IMR-90 (cell line): ENCODE measurements at regions not wholly inside any gene's neighbourhood (a gene's known extent, or its start where the extent isn't known, plus 50 kb on each side); places are given as distances from the start of the nearest gene placed in this dataset.

Experiments
- ATAC-seq: fragments of 200-7000 bp; cut with Tn5 transposase; 2 replicates; pipeline ENCODE4 v1.9.1; 2020; ENCODE audit warnings: low read depth, mild to moderate bottlenecking, moderate library complexity
- BruUV-seq: library from RNA; stranded (reverse); fragments of 400-500 nt; replicated peaks from 2 replicates; lab custom pipeline; 2021; lab: Mats Ljungman, UMichigan
- CTCF ChIA-PET: fragments of 300-600 bp; formaldehyde crosslinking; extraction: SDS; loops from one replicate; lab custom pipeline; 2021; ENCODE audit warnings: antibody characterized with exemption; lab: Yijun Ruan, JAX
- POLR2A ChIA-PET: fragments of 300-600 bp; sonication (Branson Sonifier 250); formaldehyde crosslinking; loops from one replicate; lab custom pipeline; 2022; ENCODE audit warnings: antibody characterized with exemption; ENCODE audit not compliant: unreplicated experiment; lab: Charles Lee
- DNase-seq: peaks from one replicate; pipeline ENCODE4 v3.0.0; 2013
- H2AFZ ChIP-seq: replicated peaks from 2 replicates; pipeline ENCODE3; 2013; ENCODE audit warnings: low read length, mild to moderate bottlenecking; ENCODE audit not compliant: poor library complexity
- H2AK5ac ChIP-seq: 2 replicates; pipeline ENCODE4 v1.6.1; 2013; ENCODE audit warnings: low read depth, low read length, inconsistent platforms
- H2AK9ac ChIP-seq: replicated peaks from 2 replicates; pipeline ENCODE3; 2013; ENCODE audit warnings: mild to moderate bottlenecking, low read depth, low read length, moderate library complexity; ENCODE audit not compliant: poor library complexity
- H2BK120ac ChIP-seq: 2 replicates; pipeline ENCODE4 v1.6.1; 2013; ENCODE audit warnings: low read depth, low read length, inconsistent platforms
- H2BK15ac ChIP-seq: 3 replicates; pipeline ENCODE4 v1.6.1; 2013; ENCODE audit warnings: low read depth, low read length, inconsistent platforms
- H2BK20ac ChIP-seq: 2 replicates; pipeline ENCODE4 v1.6.1; 2013; ENCODE audit warnings: low read depth, mild to moderate bottlenecking, inconsistent platforms, low read length, moderate library complexity
- H2BK5ac ChIP-seq: 2 replicates; pipeline ENCODE4 v1.6.1; 2013; ENCODE audit warnings: mild to moderate bottlenecking, low read depth, low read length, inconsistent platforms; ENCODE audit not compliant: poor library complexity, severe bottlenecking
- H3K14ac ChIP-seq: replicated peaks from 2 replicates; pipeline ENCODE4 v1.6.1; 2013; ENCODE audit warnings: low read depth, low read length, inconsistent platforms
- H3K18ac ChIP-seq: 2 replicates; pipeline ENCODE4 v1.6.1; 2013; ENCODE audit warnings: low read depth, low read length, control low read depth
- H3K23ac ChIP-seq: 2 replicates; pipeline ENCODE4 v1.6.1; 2013; ENCODE audit warnings: low read depth, low read length, inconsistent platforms
- H3K27ac ChIP-seq: 2 replicates; pipeline ENCODE4 v1.5.1; 2013; ENCODE audit warnings: mild to moderate bottlenecking, control low read depth, low read length; ENCODE audit not compliant: insufficient read depth
- H3K27me3 ChIP-seq: 2 replicates; pipeline ENCODE4 v1.6.1; 2013; ENCODE audit warnings: low read length; ENCODE audit not compliant: control insufficient read depth, insufficient read depth
- H3K36me3 ChIP-seq: 2 replicates; pipeline ENCODE4 v1.6.1; 2013; ENCODE audit warnings: low read length, mixed read lengths; ENCODE audit not compliant: control insufficient read depth, insufficient read depth
- H3K4ac ChIP-seq: 2 replicates; pipeline ENCODE4 v1.6.1; 2013; ENCODE audit warnings: low read depth, low read length, inconsistent platforms
- H3K4me1 ChIP-seq: 2 replicates; pipeline ENCODE4 v1.6.1; 2013; ENCODE audit warnings: low read length, mixed read lengths; ENCODE audit not compliant: control insufficient read depth, insufficient read depth
- H3K4me2 ChIP-seq: 2 replicates; pipeline ENCODE4 v1.6.1; 2013; ENCODE audit warnings: low read depth, mild to moderate bottlenecking, control low read depth, low read length, moderate library complexity
- H3K4me3 ChIP-seq: 2 replicates; pipeline ENCODE4 v1.5.1; 2013; ENCODE audit warnings: low read depth, mild to moderate bottlenecking, control low read depth, low read length, moderate library complexity; ENCODE audit not compliant: insufficient read depth
- H3K56ac ChIP-seq: 2 replicates; pipeline ENCODE4 v1.6.1; 2013; ENCODE audit warnings: low read length, inconsistent platforms; ENCODE audit not compliant: insufficient read depth; ENCODE audit errors: extremely low read depth
- H3K79me1 ChIP-seq, 2 experiments: 2 replicates each; pipeline ENCODE4 v1.6.1; 2013; ENCODE audit warnings: low read length in 2 of 2, inconsistent platforms in 1 of 2, low read depth in 1 of 2
- H3K9ac ChIP-seq: 2 replicates; pipeline ENCODE4 v1.6.1; 2013; ENCODE audit warnings: low read depth, low read length, control low read depth
- H3K9me1 ChIP-seq: 2 replicates; pipeline ENCODE4 v1.6.1; 2013; ENCODE audit warnings: low read length, inconsistent platforms; ENCODE audit not compliant: insufficient read depth
- H3K9me3 ChIP-seq: 2 replicates; pipeline ENCODE4 v1.6.1; 2013; ENCODE audit warnings: low read length; ENCODE audit not compliant: control insufficient read depth, insufficient read depth
- H4K20me1 ChIP-seq: 2 replicates; pipeline ENCODE4 v1.6.1; 2013; ENCODE audit warnings: low read length, inconsistent platforms; ENCODE audit not compliant: insufficient read depth
- H4K5ac ChIP-seq: 2 replicates; pipeline ENCODE4 v1.6.1; 2013; ENCODE audit warnings: mild to moderate bottlenecking, low read depth, low read length, control low read depth
- H4K8ac ChIP-seq, 2 experiments: 2 replicates each; pipeline ENCODE4 v1.6.1; 2013; ENCODE audit warnings: low read depth in 2 of 2, low read length in 2 of 2, control low read depth in 1 of 2, inconsistent platforms in 1 of 2
- H4K91ac ChIP-seq: 2 replicates; pipeline ENCODE4 v1.6.1; 2013; ENCODE audit warnings: low read depth, low read length, inconsistent platforms; ENCODE audit not compliant: insufficient read depth
- BHLHE40 ChIP-seq: fragments of 150-350 bp; IDR thresholded peaks from 2 replicates; pipeline ENCODE4 v1.6.1; 2016; ENCODE audit warnings: mild to moderate bottlenecking, low read depth, low read length
- CEBPB ChIP-seq: IDR thresholded peaks from 2 replicates; pipeline ENCODE4 v1.6.1; 2012; ENCODE audit warnings: low read depth, low read length, improper control_type of control experiment
- CHD1 ChIP-seq: IDR thresholded peaks from 2 replicates; pipeline ENCODE4 v1.6.1; 2012; ENCODE audit warnings: low read depth, low read length, improper control_type of control experiment
- FOS ChIP-seq: fragments of 150-350 bp; IDR thresholded peaks from 2 replicates; pipeline ENCODE4 v1.6.1; 2016; ENCODE audit warnings: low read depth, low read length
- MAZ ChIP-seq: IDR thresholded peaks from 2 replicates; pipeline ENCODE4 v1.6.1; 2012; ENCODE audit warnings: low read depth, mild to moderate bottlenecking, low read length, improper control_type of control experiment, moderate library complexity, borderline replicate concordance
- MXI1 ChIP-seq: IDR thresholded peaks from 2 replicates; pipeline ENCODE4 v1.6.1; 2012; ENCODE audit warnings: low read depth, mild to moderate bottlenecking, low read length, moderate library complexity, borderline replicate concordance
- NFE2L2 ChIP-seq: fragments of 150-350 bp; IDR thresholded peaks from 2 replicates; pipeline ENCODE4 v1.6.1; 2016; ENCODE audit warnings: low read depth, mild to moderate bottlenecking, low read length
- POLR2A ChIP-seq: IDR thresholded peaks from 2 replicates; pipeline ENCODE4 v1.6.1; 2012; ENCODE audit warnings: mild to moderate bottlenecking, low read depth, low read length
- RAD21 ChIP-seq: IDR thresholded peaks from 2 replicates; pipeline ENCODE4 v1.6.1; 2012; ENCODE audit warnings: low read length, improper control_type of control experiment
- RCOR1 ChIP-seq: IDR thresholded peaks from 2 replicates; pipeline ENCODE4 v1.6.1; 2012; ENCODE audit warnings: mild to moderate bottlenecking, low read length, improper control_type of control experiment; ENCODE audit not compliant: insufficient replicate concordance
- RFX5 ChIP-seq: IDR thresholded peaks from 2 replicates; pipeline ENCODE4 v1.8.0; 2012; ENCODE audit warnings: low read depth, mild to moderate bottlenecking, low read length, moderate library complexity
- SMC3 ChIP-seq: fragments of 150-350 bp; IDR thresholded peaks from 2 replicates; pipeline ENCODE4 v1.6.1; 2016; ENCODE audit warnings: low read depth, mild to moderate bottlenecking, antibody characterized with exemption, low read length, moderate library complexity
- WGBS, 2 experiments: methylation state at CpG; one replicate each; pipeline versions ENCODE4 v1.1.5 to v1.1.7; 2013; ENCODE audit warnings: missing lambda C conversion rate in 2 of 2; ENCODE audit not compliant: insufficient read length in 1 of 2; ENCODE audit errors: extremely low coverage in 2 of 2; 5-methylcytosine and 5-hydroxymethylcytosine counted together
- dilution Hi-C: fragments of 300-500 bp; cut with HindIII; formaldehyde crosslinking; loops from one replicate; pipeline ENCODE4 v1.14.3; 2018; ENCODE audit warnings: low sequenced_read_pairs; ENCODE audit not compliant: unreplicated experiment
- in situ Hi-C: fragments of 300-500 bp; cut with MboI; formaldehyde crosslinking; loops from 3 replicates; pipeline ENCODE4 v1.14.3; 2019; ENCODE audit warnings: low sequenced_read_pairs, inconsistent platforms, mixed read lengths
- intact Hi-C: fragments of 100-400 bp; cut with micrococcal nuclease; formaldehyde crosslinking; loops from 2 replicates; pipeline ENCODE4 v1.10.0; 2022
- TF ChIP-seq, protein P1 (sequence below): conservative IDR thresholded peaks from 2 replicates; pipeline ENCODE4 v1.5.1; 2012; ENCODE audit warnings: mild to moderate bottlenecking, low read depth, low read length, improper control_type of control experiment
- TF ChIP-seq, protein P2 (sequence below): fragments of 150-350 bp; IDR thresholded peaks from 2 replicates; pipeline ENCODE4 v1.6.1; 2016; ENCODE audit warnings: low read depth, mild to moderate bottlenecking, low read length, moderate library complexity, borderline replicate concordance
- TF ChIP-seq, protein P3 (sequence below): fragments of 150-350 bp; IDR thresholded peaks from 2 replicates; pipeline ENCODE4 v1.6.1; 2017; ENCODE audit warnings: mild to moderate bottlenecking, antibody characterized with exemption, low read length, low read depth

DNA sequence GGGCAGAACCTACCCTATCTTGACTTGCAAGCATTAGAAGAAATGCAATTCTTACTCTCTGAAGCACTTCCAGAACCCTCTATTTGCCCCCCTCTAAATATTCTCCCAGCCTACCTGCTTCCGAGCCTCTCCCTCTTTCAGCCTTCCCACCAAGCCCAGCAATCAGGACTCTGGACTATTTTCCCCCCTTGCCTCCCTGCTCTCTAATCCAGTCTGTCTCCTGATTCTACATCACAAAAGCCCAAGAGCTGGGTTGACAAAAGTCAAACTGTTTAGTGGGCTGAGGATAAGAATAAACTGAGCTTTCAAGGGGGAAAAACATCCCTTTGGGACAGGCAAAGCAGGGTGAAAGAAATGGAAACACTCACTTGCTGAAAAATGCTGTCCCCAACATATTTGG is 123.2 kb upstream of the KIF2A start:
- Histone ChIP-seq H4K5ac (no peak overlapping the region), H3K23ac (no peak overlapping the region), H3K27me3 (no peaks in the 10 kb centered on the region), H3K79me1 (no peaks in the 10 kb centered on the region), H3K4me1 (no peaks in the 10 kb centered on the region), H2AFZ (no peak overlapping the region), H2BK5ac (no peak overlapping the region), H4K20me1 (no peaks in the 10 kb centered on the region), H4K8ac (no peak overlapping the region), H2BK120ac (no peak overlapping the region), H3K36me3 (no peaks in the 10 kb centered on the region), H3K4me3 (no peak overlapping the region), H3K18ac (no peak overlapping the region), H2AK5ac (no peak overlapping the region), H3K9ac (no peak overlapping the region), H3K9me3 (no peaks in the 10 kb centered on the region), H3K4ac (no peak overlapping the region), H3K9me1 (no peaks in the 10 kb centered on the region), H3K4me2 (no peak overlapping the region), H2AK9ac (no peak overlapping the region), H3K14ac (no peak overlapping the region), H4K91ac (no peak overlapping the region), H2BK20ac (no peak overlapping the region), H2BK15ac (no peak overlapping the region), H3K27ac (no peak overlapping the region), H3K56ac (no peak overlapping the region)
- CTCF ChIA-PET, result interaction anchor here (0.6 kb wide), 1 partner anchor 13 kb away, joined by 3 read pairs; no protein-coding TSS in a partner anchor
- POLR2A ChIA-PET, result no interaction called here
- TF ChIP-seq BHLHE40 (no peak), RFX5 (no peak), FOS (no peak), POLR2A (no peak), RCOR1 (no peak), SMC3 (no peak), CHD1 (no peak), RAD21 (no peak), CEBPB (no peak), MXI1 (no peak), NFE2L2 (no peak), MAZ (no peak)
- TF ChIP-seq, protein P1, sequence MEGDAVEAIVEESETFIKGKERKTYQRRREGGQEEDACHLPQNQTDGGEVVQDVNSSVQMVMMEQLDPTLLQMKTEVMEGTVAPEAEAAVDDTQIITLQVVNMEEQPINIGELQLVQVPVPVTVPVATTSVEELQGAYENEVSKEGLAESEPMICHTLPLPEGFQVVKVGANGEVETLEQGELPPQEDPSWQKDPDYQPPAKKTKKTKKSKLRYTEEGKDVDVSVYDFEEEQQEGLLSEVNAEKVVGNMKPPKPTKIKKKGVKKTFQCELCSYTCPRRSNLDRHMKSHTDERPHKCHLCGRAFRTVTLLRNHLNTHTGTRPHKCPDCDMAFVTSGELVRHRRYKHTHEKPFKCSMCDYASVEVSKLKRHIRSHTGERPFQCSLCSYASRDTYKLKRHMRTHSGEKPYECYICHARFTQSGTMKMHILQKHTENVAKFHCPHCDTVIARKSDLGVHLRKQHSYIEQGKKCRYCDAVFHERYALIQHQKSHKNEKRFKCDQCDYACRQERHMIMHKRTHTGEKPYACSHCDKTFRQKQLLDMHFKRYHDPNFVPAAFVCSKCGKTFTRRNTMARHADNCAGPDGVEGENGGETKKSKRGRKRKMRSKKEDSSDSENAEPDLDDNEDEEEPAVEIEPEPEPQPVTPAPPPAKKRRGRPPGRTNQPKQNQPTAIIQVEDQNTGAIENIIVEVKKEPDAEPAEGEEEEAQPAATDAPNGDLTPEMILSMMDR, result no peak
- TF ChIP-seq, protein P2, sequence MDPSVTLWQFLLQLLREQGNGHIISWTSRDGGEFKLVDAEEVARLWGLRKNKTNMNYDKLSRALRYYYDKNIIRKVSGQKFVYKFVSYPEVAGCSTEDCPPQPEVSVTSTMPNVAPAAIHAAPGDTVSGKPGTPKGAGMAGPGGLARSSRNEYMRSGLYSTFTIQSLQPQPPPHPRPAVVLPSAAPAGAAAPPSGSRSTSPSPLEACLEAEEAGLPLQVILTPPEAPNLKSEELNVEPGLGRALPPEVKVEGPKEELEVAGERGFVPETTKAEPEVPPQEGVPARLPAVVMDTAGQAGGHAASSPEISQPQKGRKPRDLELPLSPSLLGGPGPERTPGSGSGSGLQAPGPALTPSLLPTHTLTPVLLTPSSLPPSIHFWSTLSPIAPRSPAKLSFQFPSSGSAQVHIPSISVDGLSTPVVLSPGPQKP, result no peak
- TF ChIP-seq, protein P3, sequence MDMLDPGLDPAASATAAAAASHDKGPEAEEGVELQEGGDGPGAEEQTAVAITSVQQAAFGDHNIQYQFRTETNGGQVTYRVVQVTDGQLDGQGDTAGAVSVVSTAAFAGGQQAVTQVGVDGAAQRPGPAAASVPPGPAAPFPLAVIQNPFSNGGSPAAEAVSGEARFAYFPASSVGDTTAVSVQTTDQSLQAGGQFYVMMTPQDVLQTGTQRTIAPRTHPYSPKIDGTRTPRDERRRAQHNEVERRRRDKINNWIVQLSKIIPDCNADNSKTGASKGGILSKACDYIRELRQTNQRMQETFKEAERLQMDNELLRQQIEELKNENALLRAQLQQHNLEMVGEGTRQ, result no peak
- in situ Hi-C loops, result no loop called here
- no peak for ATAC-seq
- dilution Hi-C loops, result no loop called here
- WGBS, 2 experiments, result no CpG with 5 or more reads among the region's 1 CpG
- intact Hi-C loops, result no loop called here
- DNase-seq, result no peak
- BruUV-seq, result no TSS peak
